SIG-M5 (cell line): ENCODE measurements at regions not wholly inside any gene's neighbourhood (a gene's known extent, or its start where the extent isn't known, plus 50 kb on each side); places are given as distances from the start of the nearest gene placed in this dataset.
"Not testable (repeated sequence)": the region's sequence is repeated elsewhere in the genome, so short reads cannot be mapped to it uniquely, and the experiment has no call there.

ENCODE experiments used
- DNase-seq: peaks from one replicate; lab custom pipeline; 2025; lab: John Stamatoyannopoulos, UW

- DNase-seq, result no peak
These were observed 158.8 kb upstream of the SPRY2 start for GRCh38 chr13:80499536-80500290.

GRCh38 chr13:80498433-80498832, 157.5 kb upstream of the SPRY2 start:
- no peak for DNase-seq

DNA sequence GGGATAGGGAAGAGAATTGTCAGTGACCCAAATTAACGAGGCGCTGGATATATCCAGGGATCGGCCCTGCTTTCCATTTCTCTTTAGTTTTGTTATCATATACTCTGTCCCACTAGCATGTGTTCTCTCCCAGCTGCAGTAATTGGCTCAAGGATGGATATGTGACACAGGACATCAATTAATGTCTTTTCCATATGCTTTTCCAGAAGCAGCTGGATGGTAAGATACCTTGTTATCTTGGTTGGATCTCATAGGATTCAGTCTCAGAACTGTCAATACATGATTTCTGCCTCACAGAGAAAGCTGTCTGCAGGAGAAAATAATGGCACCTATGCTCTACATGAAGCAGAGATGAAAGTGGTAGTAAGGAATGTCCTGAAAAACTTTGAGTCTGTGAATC, 157.1 kb upstream of the SPRY2 start:
- no peak for DNase-seq

DNA sequence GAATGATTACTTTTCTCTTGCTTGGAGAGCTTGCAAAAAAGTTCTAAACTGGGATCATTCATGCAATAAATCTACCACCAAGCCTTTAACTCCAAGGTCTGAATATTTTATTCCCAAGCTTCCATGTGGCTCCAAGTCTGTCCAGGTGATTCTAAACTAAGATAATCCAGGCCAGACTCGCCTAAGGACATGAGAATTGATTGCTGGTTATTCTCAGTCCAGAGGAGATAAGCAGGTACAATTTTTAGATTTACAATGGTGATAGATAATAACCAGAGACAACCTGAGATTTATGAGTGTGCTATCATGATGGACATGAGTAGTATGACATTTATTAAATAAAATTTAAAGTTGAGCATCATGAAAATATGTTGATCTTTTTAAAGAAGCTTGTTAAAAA, 156.5 kb upstream of the SPRY2 start:
- no peak for DNase-seq

GRCh38 chr13:80496721-80497397, 155.9 kb upstream of the SPRY2 start:
- no peak for DNase-seq

- not testable (repeated sequence) for DNase-seq
These were observed 149.6 kb upstream of the SPRY2 start for GRCh38 chr13:80490491-80490943.

GRCh38 chr13:80486402-80486801, 145.5 kb upstream of the SPRY2 start:
- no peak for DNase-seq

- DNase-seq, result no peak
These were observed 142.2 kb upstream of the SPRY2 start for GRCh38 chr13:80483157-80483556.

GRCh38 chr13:80481588-80481987, 140.7 kb upstream of the SPRY2 start:
- no peak for DNase-seq

- no peak for DNase-seq
These were observed 136.9 kb upstream of the SPRY2 start for GRCh38 chr13:80477661-80478443.

DNA sequence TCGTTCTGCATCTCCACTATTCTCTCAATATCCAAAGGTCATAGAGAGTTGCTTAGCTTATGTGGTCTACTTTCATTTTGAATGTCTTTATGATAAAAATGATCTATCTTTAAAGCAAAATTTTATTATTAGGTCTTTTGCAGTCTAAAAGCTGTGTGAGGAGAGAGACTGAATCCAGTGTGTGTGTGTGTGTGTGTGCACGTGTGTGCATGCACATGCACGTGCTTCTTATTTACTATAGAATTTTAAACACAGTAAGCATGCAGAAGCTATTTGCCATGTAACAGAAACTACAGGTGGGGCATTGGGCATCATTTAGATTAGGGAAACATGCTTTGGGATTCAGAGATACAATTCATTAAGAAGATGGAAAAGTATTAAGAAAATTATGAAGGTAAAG, 136.0 kb upstream of the SPRY2 start:
- DNase-seq, result no peak

- no peak for DNase-seq
These were observed 134.8 kb upstream of the SPRY2 start for GRCh38 chr13:80475718-80476117.

GRCh38 chr13:80473695-80474094, 132.8 kb upstream of the SPRY2 start:
- DNase-seq, result no peak

DNA sequence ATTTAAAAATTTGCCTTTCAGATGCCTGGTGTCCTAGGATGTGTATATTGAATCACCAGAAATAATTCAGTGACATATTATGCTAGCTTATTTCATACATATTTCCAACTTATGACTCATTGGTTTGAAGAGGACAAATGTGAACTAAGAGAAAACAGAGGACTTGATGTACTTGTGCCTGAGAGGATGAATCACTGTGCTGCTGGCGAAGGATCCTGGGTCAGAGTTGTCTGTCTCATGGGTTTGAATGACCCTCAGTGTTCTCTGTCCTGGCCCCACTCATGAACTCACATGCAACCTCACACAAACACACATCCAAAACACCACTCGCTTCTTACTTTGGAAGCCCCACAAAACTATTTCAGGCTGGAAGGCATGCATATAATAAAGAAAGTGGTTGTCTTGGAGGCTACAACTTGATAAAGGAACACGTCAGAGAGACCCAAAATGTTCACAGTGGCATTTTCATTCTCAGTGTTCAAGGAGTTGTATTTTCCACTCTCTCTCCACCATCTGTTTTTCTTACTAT, 129.0 kb upstream of the SPRY2 start:
- DNase-seq, result peak; percentile 15

DNA sequence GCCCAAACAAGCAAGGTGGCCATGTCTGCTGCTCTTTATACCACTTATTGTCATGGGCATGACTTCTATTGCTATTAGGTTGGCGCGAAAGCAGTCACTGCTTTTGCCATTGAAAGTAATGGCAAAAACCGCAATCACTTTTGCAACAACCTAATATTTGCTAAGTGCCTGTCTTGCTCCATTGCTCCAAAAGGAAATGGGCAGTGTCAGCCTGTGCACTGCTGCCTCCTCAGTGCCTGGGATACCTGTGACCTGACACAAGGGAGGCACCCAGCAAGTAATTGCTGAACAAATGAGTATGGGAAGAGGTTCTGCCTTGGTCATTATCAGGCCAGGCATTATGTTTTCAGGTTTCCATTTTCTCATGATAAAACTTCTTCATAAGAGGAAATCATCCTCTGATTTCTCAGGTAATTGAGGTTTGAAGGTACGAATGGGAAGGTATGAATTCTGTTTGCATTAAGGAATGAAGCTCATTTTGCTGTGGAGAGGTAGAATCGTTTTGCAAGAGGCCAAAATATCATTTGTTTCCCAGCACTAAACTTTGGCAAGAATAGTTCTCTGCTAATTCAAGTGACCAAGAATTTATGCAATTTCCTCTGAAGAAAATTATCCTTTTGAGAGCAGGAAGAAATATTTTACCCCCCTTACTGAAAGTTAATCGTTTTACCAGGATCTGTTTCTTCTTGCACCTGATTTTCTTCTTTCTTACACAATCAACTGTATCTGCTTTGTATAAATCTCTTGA, 128.4 kb upstream of the SPRY2 start:
- no peak for DNase-seq

GRCh38 chr13:80465321-80465720, 124.4 kb upstream of the SPRY2 start:
- DNase-seq, result no peak

- DNase-seq, result no peak
These were observed 122.9 kb upstream of the SPRY2 start for GRCh38 chr13:80463673-80464352.

GRCh38 chr13:80462567-80462966, 121.6 kb upstream of the SPRY2 start:
- DNase-seq, result no peak

GRCh38 chr13:80462037-80462436, 121.1 kb upstream of the SPRY2 start:
- no peak for DNase-seq

- no peak for DNase-seq
These were observed 117.6 kb upstream of the SPRY2 start for GRCh38 chr13:80458543-80458942.

DNA sequence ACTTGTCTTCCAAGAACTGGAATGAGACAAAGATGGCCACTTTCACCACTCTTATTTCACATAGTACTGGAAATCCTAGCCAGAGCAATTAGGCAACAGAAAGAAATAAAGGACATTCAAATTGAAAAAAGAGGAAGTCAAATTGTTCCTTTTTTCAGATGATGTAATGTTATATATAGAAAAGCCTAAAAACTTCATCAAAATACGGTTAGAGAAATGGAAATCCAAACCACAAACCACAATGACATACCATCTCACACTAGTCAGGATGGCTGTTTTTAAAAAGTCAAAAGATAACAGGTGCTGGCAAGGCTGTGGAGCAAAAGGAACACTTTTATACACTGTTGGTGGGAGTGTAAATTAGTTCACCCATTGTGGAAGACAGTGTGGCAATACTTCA, 113.3 kb upstream of the SPRY2 start:
- peak; percentile 99 for DNase-seq
